ENCODE measurements at regions not wholly inside any gene's neighbourhood (a gene's known extent, or its start where the extent isn't known, plus 50 kb on each side); places are given as distances from the start of the nearest gene placed in this dataset.

DNA sequence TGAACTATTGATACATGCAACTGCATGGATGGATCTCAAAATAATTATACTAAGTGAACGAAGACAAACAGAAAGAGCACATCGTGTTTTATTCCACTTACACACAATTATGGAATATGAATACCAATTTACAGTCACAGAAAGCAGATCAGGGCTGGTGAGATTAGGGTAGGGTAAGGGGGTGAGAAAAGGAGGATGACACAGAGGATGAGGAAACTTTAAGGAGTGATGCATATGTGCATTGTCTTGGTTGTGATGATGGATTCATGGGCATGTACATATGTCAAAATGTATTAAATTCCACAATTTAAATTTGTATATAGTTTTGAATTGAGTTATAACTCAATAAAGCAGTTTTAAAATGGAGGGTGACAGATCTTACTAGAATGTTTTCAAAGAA, 548.9 kb downstream of the PYDC2 start:
- H3K4me1 ChIP-seq (ENCODE audit: low read depth): no peaks in the 10 kb centered on the region
- DNase-seq (no peak), ATAC-seq (no peak)
- H3K4me3 ChIP-seq: no peak overlapping the region
- no peaks in the 10 kb centered on the region for H3K36me3 ChIP-seq (ENCODE audit: low read depth)
- TF ChIP-seq, protein P1, sequence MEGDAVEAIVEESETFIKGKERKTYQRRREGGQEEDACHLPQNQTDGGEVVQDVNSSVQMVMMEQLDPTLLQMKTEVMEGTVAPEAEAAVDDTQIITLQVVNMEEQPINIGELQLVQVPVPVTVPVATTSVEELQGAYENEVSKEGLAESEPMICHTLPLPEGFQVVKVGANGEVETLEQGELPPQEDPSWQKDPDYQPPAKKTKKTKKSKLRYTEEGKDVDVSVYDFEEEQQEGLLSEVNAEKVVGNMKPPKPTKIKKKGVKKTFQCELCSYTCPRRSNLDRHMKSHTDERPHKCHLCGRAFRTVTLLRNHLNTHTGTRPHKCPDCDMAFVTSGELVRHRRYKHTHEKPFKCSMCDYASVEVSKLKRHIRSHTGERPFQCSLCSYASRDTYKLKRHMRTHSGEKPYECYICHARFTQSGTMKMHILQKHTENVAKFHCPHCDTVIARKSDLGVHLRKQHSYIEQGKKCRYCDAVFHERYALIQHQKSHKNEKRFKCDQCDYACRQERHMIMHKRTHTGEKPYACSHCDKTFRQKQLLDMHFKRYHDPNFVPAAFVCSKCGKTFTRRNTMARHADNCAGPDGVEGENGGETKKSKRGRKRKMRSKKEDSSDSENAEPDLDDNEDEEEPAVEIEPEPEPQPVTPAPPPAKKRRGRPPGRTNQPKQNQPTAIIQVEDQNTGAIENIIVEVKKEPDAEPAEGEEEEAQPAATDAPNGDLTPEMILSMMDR (IDR thresholded peaks at IDR 0.05): no peak
- intact Hi-C loops (cut with DNase I, micrococcal nuclease): no loop called here
- H3K9me3 ChIP-seq: peaks cover 4% of the 10 kb centered on the region

DNA sequence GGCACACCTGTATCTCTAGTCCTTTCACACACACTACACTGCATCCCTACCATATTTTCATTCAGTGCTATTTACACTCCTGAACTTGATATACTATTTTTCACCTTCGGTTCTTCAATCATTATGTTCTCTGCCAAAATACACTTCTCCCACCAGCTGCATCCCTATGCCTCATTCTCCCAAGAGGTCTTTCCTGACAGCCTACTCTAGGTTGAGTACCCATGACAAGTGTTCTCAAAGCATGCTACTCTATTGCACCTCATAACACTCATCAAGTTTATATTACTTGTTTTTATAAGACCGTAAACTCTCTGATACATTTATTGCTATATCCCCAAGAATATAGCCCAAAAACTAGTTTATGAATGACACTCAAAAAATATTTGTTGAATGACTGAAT, 549.5 kb downstream of the PYDC2 start:
- Histone ChIP-seq H3K36me3 (ENCODE audit: low read depth) (no peaks in the 10 kb centered on the region), H3K4me1 (ENCODE audit: low read depth) (no peaks in the 10 kb centered on the region), H3K4me3 (no peak overlapping the region), H3K9me3 (peaks cover 4% of the 10 kb centered on the region)
- ATAC-seq: no peak
- DNase-seq: no peak
- TF ChIP-seq, protein P1 (IDR thresholded peaks at IDR 0.05): no peak
- intact Hi-C loops (cut with DNase I, micrococcal nuclease): no loop called here

DNA sequence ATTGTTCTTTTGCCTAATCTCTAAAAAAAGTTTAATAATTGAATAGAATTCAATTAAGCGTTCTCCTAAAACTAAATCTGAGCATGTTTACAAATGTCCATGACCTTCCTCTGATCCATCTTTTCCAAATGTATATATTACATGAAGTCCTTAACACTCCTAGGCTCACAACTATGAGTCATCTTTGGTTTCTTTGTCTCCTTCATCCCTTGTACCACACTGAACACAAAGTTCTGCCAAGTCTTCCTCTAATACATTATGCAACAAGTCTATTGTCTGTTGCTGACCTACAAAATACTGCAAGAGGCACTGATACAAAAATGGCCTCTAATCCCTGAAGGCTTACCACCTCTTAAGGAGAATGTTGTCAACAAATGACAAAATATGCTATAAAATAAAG, 550.2 kb downstream of the PYDC2 start:
- no peaks in the 10 kb centered on the region for H3K36me3 ChIP-seq (ENCODE audit: low read depth)
- intact Hi-C loops (cut with DNase I, micrococcal nuclease): no loop called here
- DNase-seq (no peak), ATAC-seq (no peak)
- no peak overlapping the region for H3K4me3 ChIP-seq
- TF ChIP-seq, protein P1 (IDR thresholded peaks at IDR 0.05): no peak
- H3K9me3 ChIP-seq: peaks cover 4% of the 10 kb centered on the region
- no peaks in the 10 kb centered on the region for H3K4me1 ChIP-seq (ENCODE audit: low read depth)

DNA sequence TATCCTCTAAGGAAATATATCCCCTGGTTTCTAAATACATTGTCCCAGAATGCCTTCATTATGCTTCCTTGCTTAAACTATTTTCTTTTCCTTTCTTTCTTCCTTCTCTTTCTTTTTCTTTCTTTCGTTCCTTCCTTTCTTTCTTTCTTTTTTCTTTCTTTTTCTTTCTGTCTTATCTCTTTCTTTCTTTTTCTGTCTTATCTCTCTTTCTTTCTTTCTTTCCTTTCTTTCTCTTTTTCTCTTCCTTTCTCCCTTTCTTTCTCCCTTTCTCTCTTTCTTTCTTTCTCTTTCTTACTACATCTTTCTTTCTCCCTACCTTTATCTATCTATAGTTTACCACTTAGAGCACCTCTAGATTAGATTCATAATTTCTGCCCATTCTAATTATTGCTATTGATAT, 552.1 kb downstream of the PYDC2 start:
- no peak overlapping the region for H3K4me3 ChIP-seq
- TF ChIP-seq, protein P1 (IDR thresholded peaks at IDR 0.05): no peak
- H3K4me1 ChIP-seq (ENCODE audit: low read depth): no peaks in the 10 kb centered on the region
- ATAC-seq (no peak), DNase-seq (no peak)
- no peaks in the 10 kb centered on the region for H3K9me3 ChIP-seq
- intact Hi-C loops (cut with DNase I, micrococcal nuclease): no loop called here
- no peaks in the 10 kb centered on the region for H3K36me3 ChIP-seq (ENCODE audit: low read depth)

DNA sequence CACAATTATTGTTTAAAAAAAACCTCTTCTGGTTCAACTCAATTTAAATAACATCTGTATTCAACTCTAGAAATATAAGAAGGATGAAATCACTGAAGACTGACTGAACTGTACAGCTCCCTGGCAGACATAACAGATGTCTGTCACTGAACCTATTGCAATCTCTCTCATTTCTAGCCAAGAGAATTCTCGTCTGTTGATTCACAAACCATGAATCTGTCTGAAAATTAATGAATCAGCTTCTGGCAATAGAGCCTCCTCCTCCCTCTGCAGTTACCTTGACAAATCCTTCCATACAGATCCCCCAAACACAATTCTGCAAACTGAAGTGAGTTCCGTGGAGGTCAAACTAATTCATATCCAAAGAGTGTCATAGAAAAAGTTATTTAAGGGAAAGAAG, 561.4 kb downstream of the PYDC2 start:
- TF ChIP-seq, protein P1 (IDR thresholded peaks at IDR 0.05): no peak
- DNase-seq (no peak), ATAC-seq (no peak)
- intact Hi-C loops (cut with DNase I, micrococcal nuclease): no loop called here
- H3K4me1 ChIP-seq (ENCODE audit: low read depth): no peaks in the 10 kb centered on the region
- H3K36me3 ChIP-seq (ENCODE audit: low read depth): no peaks in the 10 kb centered on the region
- H3K9me3 ChIP-seq: peaks cover 7% of the 10 kb centered on the region
- H3K4me3 ChIP-seq: no peak overlapping the region

DNA sequence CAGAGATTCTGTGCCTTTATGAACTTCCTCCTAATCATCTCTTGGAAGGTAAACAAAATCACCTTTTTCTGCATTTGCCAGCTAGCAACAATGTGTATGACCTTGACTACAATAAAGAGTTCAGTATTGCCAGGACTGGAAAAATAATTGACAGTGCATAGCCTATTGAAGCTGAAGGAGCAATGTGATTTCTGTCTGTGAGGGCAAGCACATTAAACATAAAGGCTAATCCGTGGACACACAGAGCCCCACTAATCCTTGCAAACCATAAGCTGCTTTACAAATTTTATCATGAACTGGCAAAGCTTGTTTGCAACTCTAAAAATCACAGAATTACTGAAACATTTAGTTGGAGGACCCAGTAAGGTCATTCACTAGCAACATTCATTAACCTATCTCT, 563.8 kb downstream of the PYDC2 start:
- intact Hi-C loops (cut with DNase I, micrococcal nuclease): no loop called here
- no peaks in the 10 kb centered on the region for H3K36me3 ChIP-seq (ENCODE audit: low read depth)
- H3K9me3 ChIP-seq: no peaks in the 10 kb centered on the region
- no peak overlapping the region for H3K4me3 ChIP-seq
- TF ChIP-seq, protein P1 (IDR thresholded peaks at IDR 0.05): no peak
- DNase-seq (no peak), ATAC-seq (no peak)
- H3K4me1 ChIP-seq (ENCODE audit: low read depth): no peaks in the 10 kb centered on the region
